ENCODE measurements at regions not wholly inside any gene's neighbourhood (a gene's known extent, or its start where the extent isn't known, plus 50 kb on each side); places are given as distances from the start of the nearest gene placed in this dataset.
"Not testable (repeated sequence)": the region's sequence is repeated elsewhere in the genome, so short reads cannot be mapped to it uniquely, and the experiment has no call there.

DNA sequence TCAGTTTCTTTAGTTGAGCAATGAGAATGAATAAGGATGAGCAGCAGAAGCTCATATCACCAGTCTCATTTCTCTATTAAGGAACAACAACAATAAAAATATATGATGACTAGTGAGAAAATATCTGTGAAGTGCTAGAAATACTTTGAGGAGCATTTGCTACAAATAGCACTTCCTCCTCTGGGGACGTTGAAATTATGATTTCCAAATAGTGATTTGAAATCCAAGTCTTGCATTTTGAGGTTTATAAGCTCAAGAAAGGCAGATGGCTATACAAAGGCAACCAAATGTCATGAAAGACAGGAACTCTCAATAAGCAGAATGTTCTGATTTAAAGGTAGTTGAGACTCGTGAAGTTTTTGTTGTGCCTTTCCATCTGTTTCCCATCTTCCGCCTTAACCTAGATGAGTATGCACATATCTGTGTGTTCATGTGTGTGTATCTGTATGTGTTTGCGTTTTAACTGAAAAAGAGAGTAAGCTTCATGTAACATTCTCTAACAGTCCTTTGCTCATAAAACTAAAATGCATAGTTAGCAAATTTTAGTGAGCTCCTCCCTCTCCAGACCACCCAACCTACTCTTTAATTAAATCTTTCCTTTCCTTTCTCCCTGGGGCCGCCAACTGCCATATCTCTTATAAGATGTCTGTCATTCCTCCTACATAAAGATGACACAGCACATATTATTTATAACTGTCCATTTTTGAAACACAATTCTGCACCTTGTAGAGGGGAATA is 222.6 kb upstream of the RASGEF1B start:
- DNase-seq (no peak), ATAC-seq (ENCODE audit: poor library complexity) (no peak)
- intact Hi-C loops (cut with DNase I): no loop called here

DNA sequence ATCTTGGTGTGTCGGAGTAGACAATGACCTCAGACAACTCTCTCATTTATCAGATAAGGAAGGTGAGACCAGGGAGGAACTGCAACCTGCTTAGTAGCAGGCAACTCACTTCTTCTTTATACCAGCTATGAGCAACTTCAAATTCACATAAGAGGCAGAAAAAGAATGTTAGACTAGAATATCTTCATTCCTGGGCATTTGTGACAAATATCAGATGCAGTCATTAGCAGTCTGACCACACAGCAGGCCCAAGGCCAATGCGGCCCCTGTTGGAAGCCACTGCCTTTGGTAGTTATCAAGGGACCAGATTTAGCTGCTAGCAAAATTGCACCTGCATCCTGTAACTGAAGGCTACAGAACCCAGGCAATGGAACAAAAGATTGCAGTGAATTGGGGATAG is 219.2 kb upstream of the RASGEF1B start:
- DNase-seq: no peak
- no peak for ATAC-seq (ENCODE audit: poor library complexity)
- intact Hi-C loops (cut with DNase I): no loop called here

DNA sequence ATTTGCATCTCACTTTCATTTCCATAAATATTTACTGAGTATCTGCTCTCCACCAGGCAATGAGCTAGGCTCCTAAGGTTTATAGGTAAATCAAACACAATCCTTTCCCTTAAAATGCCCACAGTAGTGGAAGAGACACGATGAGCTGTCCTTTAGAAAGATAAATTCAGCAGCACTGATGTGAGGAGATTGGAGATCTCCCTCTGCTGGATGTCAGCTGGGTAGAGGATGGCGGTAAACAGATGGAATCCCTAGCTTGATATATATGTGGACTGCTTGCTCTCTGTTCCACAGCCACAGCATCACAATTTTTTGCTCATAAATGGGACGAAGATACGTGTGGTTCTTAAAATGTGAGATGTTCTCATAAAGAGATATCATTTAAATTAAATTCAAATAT is 216.4 kb upstream of the RASGEF1B start:
- no peak for ATAC-seq (ENCODE audit: poor library complexity)
- intact Hi-C loops (cut with DNase I): no loop called here

DNA sequence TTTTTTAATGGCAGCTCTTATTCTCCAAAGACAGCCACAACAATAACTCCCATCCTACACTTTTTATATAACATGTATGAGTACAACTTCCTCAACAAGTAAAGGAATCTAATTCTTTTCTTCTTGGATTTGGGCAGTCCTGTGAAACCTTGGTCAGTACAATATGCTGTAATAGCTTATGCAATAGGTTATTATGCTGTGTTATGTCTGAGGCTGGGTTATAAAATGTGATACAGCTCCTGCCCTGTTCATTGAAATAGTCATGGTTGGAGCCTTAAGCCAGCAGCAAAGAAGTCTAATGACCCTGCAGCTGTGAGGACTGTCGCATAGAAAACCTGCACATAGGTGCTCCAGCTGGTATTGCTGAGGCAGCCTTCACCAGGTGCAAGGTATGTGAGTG is 215.8 kb upstream of the RASGEF1B start:
- intact Hi-C loops (cut with DNase I): no loop called here
- ATAC-seq (ENCODE audit: poor library complexity): no peak

More for the DNA sequence above, 216.4 kb upstream of the RASGEF1B start:
- DNase-seq: no peak

DNA sequence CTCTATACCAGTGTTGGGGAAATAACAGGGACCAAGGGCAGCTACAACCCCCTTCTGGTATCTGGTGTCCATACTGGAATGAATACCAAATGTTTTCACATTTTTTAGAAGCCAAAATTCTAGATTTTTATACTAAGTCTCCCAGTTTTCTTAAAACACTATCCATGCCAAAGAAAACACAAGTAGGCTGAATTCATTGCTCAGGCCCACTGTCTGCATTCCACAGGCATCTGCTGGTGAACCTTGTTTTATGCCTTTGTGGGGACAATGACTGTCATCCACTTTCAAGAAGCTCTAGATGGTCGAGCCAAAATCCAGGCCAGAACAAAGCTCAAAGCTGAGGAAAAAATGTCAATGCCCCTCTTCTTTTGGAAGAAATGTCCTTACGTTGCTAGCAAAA is 213.4 kb upstream of the RASGEF1B start:
- intact Hi-C loops (cut with DNase I): no loop called here
- ATAC-seq (ENCODE audit: poor library complexity): no peak
- DNase-seq: no peak

More for the DNA sequence above, 215.8 kb upstream of the RASGEF1B start:
- no peak for DNase-seq

DNA sequence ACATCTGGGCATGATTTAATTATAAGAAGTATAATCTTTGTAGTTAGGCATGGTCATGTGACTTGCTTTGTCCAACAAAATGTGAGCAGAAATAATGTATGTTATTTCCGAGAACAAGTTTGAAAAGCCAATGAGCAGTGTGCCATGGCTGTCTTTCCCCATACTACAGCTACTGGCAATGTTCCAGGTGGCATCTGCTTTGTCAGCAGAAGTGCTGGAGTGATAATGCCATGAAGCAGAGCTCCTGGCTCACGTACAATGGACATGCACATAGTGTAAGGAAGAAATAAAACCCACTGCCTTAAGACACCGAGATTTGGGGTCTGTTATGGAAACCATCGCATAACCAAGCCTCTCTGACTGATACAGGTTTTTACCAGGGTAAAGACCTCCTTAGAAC is 212.6 kb upstream of the RASGEF1B start:
- intact Hi-C loops (cut with DNase I): no loop called here
- ATAC-seq (ENCODE audit: poor library complexity) (no peak), DNase-seq (no peak)

DNA sequence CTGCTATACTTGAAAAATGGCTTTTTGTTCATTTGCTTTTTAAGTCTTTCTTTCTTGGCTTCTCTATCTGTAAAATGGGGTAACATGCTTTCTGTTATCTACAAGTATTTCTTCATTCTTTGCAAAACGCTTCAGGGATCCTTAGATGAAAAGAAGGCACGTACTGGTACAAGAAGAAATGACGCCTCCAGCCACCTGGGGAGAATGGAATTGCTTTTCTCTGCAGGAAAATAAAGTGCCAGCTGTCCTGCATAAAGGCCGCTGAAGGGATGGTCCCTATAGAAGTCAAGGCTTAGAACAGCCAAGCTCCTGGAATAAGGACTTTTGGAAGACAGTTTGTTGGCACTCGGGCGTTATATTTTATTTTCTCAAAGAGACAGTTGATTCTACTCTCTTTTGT is 210.8 kb upstream of the RASGEF1B start:
- DNase-seq: no peak
- ATAC-seq (ENCODE audit: poor library complexity): no peak
- intact Hi-C loops (cut with DNase I): no loop called here

DNA sequence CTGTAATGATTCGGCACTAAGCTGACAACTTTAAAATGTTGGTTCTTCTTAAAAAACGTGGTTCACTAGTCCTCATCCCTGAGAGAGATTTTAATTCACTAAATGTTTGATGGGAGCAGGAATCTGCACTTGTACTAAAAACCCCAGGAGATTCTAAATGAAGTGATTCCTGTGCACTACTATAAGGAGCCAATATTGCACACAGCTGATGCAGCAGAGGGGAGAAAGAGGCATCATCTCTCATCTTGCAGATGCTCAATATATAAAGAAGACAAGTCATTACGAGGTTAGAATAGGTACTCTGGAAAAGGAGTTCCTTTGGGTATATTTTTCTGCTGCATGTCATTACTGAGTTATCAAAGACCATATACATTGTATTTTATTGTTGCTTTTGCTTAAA is 207.6 kb upstream of the RASGEF1B start:
- intact Hi-C loops (cut with DNase I): no loop called here
- no peak for ATAC-seq (ENCODE audit: poor library complexity)
- no peak for DNase-seq

DNA sequence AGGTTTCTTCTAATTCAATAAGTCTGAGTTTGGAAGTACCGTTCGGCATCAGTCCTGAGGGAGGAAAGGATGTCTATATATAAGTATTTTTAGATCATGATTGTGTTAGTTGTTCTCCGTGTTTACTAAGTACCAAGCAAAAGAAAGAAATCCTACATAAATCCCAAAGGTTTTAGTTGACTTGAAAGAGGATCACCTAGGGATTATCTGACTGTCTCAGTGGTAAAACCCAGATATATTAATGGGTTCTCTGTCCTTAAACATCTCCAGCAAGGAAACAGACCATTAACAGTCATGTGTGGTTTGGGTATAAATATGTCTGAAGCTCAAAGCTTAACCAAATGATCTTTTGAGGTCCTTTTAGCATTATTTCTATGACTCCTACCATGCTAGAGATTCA is 207.1 kb upstream of the RASGEF1B start:
- no peak for DNase-seq
- no peak for ATAC-seq (ENCODE audit: poor library complexity)
- intact Hi-C loops (cut with DNase I): no loop called here

DNA sequence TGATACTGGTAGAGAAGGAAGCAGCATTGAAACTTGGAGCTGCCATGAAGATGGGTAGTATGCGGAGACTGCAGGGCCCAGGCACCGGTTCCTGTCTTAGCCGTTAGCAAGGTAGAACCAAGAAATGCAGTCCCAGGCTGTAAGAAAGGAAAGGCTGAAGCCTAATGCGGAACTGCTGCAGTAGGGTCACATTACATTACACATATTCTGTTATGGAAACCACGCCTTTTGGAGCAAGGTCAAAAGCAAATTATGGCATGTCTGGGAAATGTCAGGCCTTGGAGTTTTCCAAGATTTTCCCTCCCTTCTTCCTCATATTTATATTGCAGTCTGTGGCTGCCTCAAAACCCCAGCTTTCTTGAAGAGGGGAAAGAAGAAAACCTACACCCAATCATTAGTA is 204.8 kb upstream of the RASGEF1B start:
- ATAC-seq (ENCODE audit: poor library complexity): no peak
- DNase-seq: no peak
- intact Hi-C loops (cut with DNase I): no loop called here

DNA sequence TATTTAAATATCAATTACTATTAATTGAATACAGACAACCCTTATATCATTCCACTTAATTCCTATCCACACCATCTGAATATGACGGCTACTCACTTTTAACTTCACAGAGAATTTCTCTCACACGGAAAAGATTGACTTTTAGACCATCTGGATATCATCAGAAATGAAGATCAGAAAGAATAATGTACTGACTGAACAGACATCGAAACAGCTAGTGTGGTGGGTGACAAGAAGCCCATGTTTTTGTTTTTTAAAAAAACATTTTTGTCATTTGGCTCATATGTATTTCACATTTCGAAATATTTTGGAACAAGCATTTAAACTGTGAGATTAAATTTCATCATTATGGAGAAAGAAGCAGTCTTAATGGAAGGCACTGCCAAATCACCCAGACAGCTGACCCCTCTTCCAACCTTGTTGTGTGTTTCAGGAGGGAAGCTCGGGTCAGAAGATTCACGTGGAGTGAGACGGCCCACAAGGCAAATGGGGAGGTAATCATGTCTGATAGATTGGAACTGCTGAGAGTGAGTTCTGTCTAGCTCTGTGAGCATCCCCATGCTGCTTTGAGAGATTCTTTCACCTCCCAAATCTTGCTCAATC is 204.2 kb upstream of the RASGEF1B start:
- ATAC-seq (ENCODE audit: poor library complexity) (peak; percentile 60), DNase-seq (no peak)
- intact Hi-C loops (cut with DNase I): no loop called here

DNA sequence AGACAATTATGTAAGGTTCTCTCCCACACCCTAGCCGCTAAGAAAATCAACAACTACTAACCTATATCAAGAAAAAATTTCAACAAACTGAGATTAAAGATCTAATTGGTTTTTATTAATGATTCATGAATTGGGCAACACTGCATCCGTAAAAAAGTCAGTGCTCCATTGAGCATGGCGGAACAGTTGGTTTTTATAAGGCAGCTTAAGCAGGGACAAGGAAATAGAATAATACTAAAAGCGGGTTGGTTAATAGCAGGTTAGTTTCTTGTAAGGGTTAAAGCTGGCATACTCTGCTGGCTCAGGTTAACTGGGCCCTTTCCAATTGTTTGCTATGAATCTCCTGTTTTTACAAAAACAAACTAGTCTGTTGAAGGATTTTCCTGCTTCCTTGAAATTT is 202.3 kb upstream of the RASGEF1B start:
- no peak for DNase-seq
- ATAC-seq (ENCODE audit: poor library complexity): no peak
- intact Hi-C loops (cut with DNase I): no loop called here

DNA sequence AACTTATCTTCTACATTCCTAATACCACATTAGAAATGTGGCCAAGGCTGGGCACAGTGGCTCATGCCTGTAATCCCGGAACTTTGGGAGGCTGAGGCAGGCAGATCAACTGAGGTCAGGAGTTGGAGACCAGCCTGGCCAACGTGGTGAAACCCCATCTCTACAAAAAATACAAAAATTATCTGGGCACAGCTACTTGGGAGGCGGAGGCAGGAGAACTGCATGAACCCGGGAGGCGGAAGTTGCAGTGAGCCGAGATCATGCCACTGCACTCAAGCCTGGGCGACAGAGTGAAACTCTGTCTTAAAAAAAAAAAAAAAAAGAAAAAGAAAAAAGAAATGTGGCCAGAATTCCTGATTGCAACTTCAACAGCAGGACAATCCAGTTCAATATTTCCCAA is 196.6 kb upstream of the RASGEF1B start:
- ATAC-seq (ENCODE audit: poor library complexity); intact Hi-C loops (cut with DNase I); DNase-seq: not testable (repeated sequence)

DNA sequence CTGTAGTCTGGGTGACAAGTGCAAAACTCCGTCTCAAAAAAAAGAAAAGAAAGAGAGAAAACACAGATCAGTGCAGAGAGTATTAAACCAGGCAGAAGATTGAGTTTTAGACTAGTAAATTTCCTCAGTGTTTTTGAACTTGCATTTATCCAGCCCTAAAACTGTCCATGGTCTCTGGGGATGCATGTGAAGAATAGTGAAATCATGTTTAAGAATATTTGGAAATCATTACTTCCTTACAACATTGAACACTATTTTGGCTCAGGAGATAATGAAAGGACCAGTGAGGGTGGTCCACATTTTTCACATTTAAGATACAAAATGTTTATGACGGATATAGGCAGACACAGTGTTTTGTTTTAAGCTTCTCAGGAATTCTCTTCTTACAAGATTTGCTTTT is 195.8 kb upstream of the RASGEF1B start:
- ATAC-seq (ENCODE audit: poor library complexity) (peak; percentile 18), DNase-seq (no peak)
- intact Hi-C loops (cut with DNase I): no loop called here

DNA sequence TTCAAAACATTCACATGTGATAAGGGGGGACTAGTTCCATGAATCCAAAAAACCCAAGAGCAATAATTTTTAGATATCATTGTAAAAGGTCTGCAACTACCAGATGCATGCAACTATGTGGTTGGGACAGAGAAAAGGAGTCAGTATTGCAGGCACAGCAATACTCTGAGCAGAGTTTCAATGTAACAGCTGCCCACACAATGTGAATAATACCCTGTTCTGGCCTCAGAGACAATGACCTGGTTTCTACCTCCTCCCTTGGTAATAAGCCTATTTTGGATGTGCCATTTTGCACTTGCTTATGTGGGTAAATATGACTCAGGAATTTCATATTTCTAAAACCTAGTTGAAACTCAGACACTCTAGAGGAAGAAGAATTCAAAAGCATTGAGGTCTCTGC is 194.8 kb upstream of the RASGEF1B start:
- DNase-seq (no peak), ATAC-seq (ENCODE audit: poor library complexity) (no peak)
- intact Hi-C loops (cut with DNase I): no loop called here

DNA sequence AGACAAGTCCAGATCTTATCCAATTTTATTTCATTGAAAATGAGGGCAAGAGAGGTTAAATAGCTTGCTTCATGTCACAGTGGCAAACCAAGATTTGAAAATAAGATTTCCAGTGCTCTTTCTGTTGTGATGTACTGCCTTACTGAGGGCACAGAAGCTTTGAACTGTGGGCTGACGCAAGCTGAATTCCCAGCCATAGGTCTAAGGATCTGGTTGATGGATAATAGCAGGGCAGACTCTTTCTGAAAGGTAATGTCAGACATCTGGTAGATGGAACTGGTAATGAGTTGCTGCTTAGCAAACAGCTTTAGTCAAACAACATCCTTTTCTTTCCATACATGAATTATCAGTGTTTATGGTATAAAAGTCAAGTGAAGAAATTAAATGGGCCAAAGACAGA is 193.9 kb upstream of the RASGEF1B start:
- DNase-seq (no peak), ATAC-seq (ENCODE audit: poor library complexity) (no peak)
- intact Hi-C loops (cut with DNase I): no loop called here

DNA sequence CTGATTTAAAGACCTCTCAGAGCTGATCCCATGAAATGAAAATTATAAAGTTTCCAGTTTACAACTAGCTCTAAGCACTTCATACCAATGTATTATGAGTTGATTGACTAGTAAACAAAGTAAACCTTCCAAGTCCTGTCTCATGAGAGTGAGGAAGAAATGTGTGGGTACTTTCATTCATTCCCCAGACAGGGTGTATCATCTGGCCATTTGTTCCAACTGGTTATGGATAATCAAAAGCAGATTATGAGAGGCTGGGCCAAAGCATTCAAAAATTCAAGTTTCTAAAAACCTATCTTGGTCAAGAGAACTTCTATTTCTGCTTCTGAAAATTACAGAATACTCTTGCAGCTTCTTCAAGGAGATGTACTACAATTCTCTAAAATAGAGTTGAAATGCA is 193.3 kb upstream of the RASGEF1B start:
- no peak for DNase-seq
- intact Hi-C loops (cut with DNase I): no loop called here
- ATAC-seq (ENCODE audit: poor library complexity): no peak

DNA sequence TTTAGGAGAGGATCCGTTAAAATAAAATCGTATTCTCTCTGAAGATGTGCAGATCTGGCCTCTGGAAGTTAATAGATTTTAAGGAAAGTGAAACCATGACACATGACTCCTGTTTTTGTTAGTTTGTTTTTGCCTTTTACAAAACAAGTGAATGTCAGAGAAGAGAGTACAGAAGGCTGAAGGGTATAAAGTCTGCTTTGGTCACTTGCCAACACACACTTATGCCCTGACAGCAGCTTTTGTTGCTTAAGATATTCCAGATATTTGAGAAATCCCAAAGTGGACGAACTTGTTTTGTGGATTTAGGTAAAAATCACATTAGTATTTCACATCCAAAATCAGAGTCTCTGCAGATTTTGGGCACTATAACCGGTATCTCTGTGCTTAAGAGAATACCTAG is 192.4 kb upstream of the RASGEF1B start:
- ATAC-seq (ENCODE audit: poor library complexity) (no peak), DNase-seq (no peak)
- intact Hi-C loops (cut with DNase I): no loop called here

DNA sequence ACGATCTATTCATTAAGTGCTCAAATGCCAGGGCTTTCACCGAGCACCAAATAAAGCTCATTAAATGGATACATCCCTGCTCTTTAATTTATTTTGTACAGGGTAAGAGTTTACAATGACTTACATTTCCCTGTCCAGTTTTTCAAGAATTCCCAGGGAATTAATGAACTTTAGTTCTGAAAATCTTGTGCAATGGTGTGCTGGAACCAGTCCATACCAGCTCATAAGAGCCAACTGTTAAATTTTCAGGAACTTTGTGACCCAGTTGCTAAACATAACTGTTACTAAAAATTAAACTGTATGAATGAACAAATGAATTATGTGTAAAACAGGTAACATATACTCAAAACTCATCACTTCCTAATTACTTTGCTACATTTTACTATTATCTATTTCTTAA is 191.7 kb upstream of the RASGEF1B start:
- intact Hi-C loops (cut with DNase I): no loop called here
- DNase-seq (no peak), ATAC-seq (ENCODE audit: poor library complexity) (no peak)

DNA sequence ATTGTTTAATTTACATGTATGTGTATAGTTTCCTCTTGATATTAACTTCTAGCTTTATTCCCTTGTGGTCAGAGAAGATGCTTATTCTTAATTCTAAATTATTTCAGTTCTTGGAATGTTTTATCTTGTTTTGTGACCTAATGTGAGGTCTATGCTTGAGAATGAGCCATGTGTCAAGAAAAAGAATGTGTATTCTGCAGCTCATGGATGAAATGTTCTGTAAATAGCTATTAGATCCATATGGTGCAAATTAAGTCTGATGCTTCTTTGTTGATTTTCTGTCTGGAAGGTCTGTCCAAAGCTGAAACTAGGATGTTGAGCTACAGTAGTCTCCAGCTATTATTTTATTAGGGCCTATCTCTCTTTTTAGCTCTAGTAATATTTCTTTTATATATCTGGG is 187.3 kb upstream of the RASGEF1B start:
- no peak for DNase-seq
- no peak for ATAC-seq (ENCODE audit: poor library complexity)
- intact Hi-C loops (cut with DNase I): no loop called here

DNA sequence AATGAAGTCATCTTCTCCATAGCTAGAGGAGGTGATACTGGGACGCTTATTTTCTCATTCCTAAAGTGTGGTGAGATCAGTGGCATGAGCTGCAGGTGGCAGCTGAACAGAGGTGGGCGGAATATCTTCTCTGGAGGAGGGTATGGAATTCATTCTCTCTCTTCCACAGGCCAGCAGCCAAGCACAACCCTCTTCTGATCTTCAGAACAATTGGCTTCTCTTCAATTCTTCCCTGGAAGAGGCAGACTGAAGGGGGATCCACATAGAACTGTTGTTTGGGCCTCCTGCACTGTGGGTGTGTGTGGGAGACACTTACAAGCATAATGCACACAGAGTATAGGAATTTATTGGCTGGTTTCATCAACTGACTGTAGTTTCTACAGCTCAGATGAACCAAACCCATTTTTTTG is 180.4 kb upstream of the RASGEF1B start:
- intact Hi-C loops (cut with DNase I): no loop called here
- ATAC-seq (ENCODE audit: poor library complexity) (no peak), DNase-seq (no peak)

Data from Right ventricle myocardium superior (tissue), 1 donor.